ENCODE measurements at regions not wholly inside any gene's neighbourhood (a gene's known extent, or its start where the extent isn't known, plus 50 kb on each side); places are given as distances from the start of the nearest gene placed in this dataset.

- TF ChIP-seq NR1H2 (CRISPR knock-in tag; IDR thresholded peaks at IDR 0.05) (no peak), ATF3 (CRISPR knock-in tag; conservative IDR thresholded peaks at IDR 0.05) (no peak)
These were observed 120.3 kb downstream of the PROX1 start for GRCh38 chr1:214108097-214108446.

All from WTC11 (cell line).